ENCODE measurements at regions not wholly inside any gene's neighbourhood (a gene's known extent, or its start where the extent isn't known, plus 50 kb on each side); places are given as distances from the start of the nearest gene placed in this dataset.

DNA sequence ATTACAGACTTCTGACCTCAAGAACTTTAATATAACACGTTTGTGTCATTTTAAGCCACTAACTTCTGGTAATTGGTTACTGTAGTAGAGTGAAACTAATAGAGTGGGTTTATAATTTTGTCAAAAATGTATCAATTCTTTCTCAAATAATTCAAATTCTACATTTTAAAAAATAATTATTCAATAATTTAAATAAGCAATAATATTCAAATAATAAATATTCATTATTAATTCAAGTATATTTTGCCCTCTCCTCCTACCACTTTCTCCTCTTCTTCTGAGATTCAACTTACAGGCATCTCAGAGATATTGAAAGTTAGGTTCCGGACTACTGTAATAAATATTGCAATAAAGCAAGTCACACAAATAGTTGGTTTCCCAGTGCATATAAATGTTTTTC lies 1107.1 kb downstream of the KCNT2 start:
- no peaks in the 10 kb centered on the region for H3K36me3 ChIP-seq
- TF ChIP-seq, protein P1, sequence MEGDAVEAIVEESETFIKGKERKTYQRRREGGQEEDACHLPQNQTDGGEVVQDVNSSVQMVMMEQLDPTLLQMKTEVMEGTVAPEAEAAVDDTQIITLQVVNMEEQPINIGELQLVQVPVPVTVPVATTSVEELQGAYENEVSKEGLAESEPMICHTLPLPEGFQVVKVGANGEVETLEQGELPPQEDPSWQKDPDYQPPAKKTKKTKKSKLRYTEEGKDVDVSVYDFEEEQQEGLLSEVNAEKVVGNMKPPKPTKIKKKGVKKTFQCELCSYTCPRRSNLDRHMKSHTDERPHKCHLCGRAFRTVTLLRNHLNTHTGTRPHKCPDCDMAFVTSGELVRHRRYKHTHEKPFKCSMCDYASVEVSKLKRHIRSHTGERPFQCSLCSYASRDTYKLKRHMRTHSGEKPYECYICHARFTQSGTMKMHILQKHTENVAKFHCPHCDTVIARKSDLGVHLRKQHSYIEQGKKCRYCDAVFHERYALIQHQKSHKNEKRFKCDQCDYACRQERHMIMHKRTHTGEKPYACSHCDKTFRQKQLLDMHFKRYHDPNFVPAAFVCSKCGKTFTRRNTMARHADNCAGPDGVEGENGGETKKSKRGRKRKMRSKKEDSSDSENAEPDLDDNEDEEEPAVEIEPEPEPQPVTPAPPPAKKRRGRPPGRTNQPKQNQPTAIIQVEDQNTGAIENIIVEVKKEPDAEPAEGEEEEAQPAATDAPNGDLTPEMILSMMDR (IDR thresholded peaks at IDR 0.05) = no peak
- no peak for TF ChIP-seq POLR2A (IDR thresholded peaks at IDR 0.05)
- H3K9me3 ChIP-seq = no peaks in the 10 kb centered on the region
- H3K4me3 ChIP-seq (replicated peaks in 1 of 3) = no peak overlapping the region
- H3K4me1 ChIP-seq = no peaks in the 10 kb centered on the region
- intact Hi-C loops (cut with DNase I) = no loop called here
- 85 to 87% methylated on average over 2 of the region's 2 CpGs for WGBS, 2 donors
- no peak overlapping the region for H3K27ac ChIP-seq
- no peaks in the 10 kb centered on the region for H3K27me3 ChIP-seq
- DNase-seq = no peak

GRCh38 chr1:195495720-195496635 lies 1112.3 kb downstream of the KCNT2 start:
- H3K4me3 ChIP-seq (replicated peaks in 1 of 3) = no peak overlapping the region
- no peak for TF ChIP-seq POLR2A (IDR thresholded peaks at IDR 0.05)
- TF ChIP-seq, protein P1 (IDR thresholded peaks at IDR 0.05) = no peak
- H3K4me1 ChIP-seq = no peaks in the 10 kb centered on the region
- peak in 1 of 2 donors; percentile 26 for DNase-seq
- 52 to 60% methylated on average over 5 of the region's 5 CpGs for WGBS, 2 donors
- intact Hi-C loops (cut with DNase I) = no loop called here
- no peak overlapping the region for H3K27ac ChIP-seq
- H3K27me3 ChIP-seq = no peaks in the 10 kb centered on the region
- no peaks in the 10 kb centered on the region for H3K9me3 ChIP-seq
- H3K36me3 ChIP-seq = no peaks in the 10 kb centered on the region

GRCh38 chr1:195482137-195482536 lies 1126.1 kb downstream of the KCNT2 start:
- TF ChIP-seq, protein P1 (IDR thresholded peaks at IDR 0.05) = no peak
- TF ChIP-seq POLR2A (IDR thresholded peaks at IDR 0.05) = no peak
- no peaks in the 10 kb centered on the region for H3K36me3 ChIP-seq
- H3K27me3 ChIP-seq = no peaks in the 10 kb centered on the region
- no peaks in the 10 kb centered on the region for H3K9me3 ChIP-seq
- 92 to 95% methylated on average over 6 of the region's 6 CpGs for WGBS, 2 donors
- no peak for DNase-seq
- H3K27ac ChIP-seq = no peak overlapping the region
- no peak overlapping the region for H3K4me3 ChIP-seq (replicated peaks in 1 of 3)
- intact Hi-C loops (cut with DNase I) = no loop called here
- H3K4me1 ChIP-seq = no peaks in the 10 kb centered on the region

DNA sequence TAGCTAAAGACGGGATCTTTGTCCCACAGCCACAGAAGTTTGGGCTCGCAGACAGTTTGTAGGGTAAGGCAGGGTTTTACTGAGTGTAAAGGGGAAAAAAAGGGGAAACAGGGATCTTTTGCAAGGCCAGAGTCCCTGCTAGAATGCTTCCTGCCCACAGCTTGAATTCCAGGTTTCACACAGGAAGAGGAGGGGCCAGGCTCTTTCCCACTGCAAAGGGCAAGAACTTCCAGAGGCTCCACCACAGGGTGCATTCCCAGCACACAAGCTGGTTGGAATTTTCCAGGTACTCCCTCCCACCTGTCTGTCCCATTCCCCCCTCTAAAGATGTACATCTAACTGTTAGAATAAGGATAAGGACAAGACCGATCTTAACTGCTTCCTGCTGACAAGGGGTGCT lies 1126.9 kb downstream of the KCNT2 start:
- Histone ChIP-seq H3K9me3 (no peaks in the 10 kb centered on the region), H3K36me3 (no peaks in the 10 kb centered on the region), H3K27me3 (no peaks in the 10 kb centered on the region), H3K4me1 (no peaks in the 10 kb centered on the region), H3K27ac (no peak overlapping the region), H3K4me3 (replicated peaks in 1 of 3) (no peak overlapping the region)
- TF ChIP-seq POLR2A (IDR thresholded peaks at IDR 0.05) = no peak
- TF ChIP-seq, protein P1 (IDR thresholded peaks at IDR 0.05) = no peak
- intact Hi-C loops (cut with DNase I) = no loop called here
- WGBS, 2 donors = 81 to 84% methylated on average over 3 of the region's 3 CpGs
- no peak for DNase-seq

DNA sequence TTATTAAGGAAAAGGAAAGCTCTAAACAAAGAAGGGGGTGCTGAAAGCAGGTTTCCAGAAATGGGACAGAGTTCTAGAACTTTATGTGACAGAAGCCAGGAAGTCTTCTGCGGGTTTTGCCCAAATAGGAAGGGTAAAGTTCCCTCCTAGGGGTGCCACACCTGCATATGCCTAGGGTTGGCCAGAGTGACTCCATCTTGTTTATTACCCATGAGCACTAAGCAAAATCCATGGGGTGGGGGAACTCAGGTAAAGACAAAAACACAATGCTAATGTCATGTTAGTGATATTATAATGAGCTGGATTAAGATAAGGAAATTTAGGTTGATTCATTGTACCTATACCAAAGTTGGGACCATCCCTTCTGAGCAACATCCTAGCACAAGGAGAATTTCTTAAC lies 1132.7 kb downstream of the KCNT2 start:
- Histone ChIP-seq H3K27me3 (no peaks in the 10 kb centered on the region), H3K4me3 (replicated peaks in 1 of 3) (no peak overlapping the region), H3K27ac (no peak overlapping the region), H3K4me1 (no peaks in the 10 kb centered on the region), H3K36me3 (no peaks in the 10 kb centered on the region), H3K9me3 (no peaks in the 10 kb centered on the region)
- no peak for DNase-seq
- TF ChIP-seq, protein P1 (IDR thresholded peaks at IDR 0.05) = no peak
- TF ChIP-seq POLR2A (IDR thresholded peaks at IDR 0.05) = no peak
- intact Hi-C loops (cut with DNase I) = no loop called here
- WGBS, 2 donors = 76 to 91% methylated on average over 1 of the region's 1 CpG

All from thyroid gland (tissue), 4 donors.